GM23338 (cell line): ENCODE measurements at regions not wholly inside any gene's neighbourhood (a gene's known extent, or its start where the extent isn't known, plus 50 kb on each side); places are given as distances from the start of the nearest gene placed in this dataset.

Source experiments
- CREB1 ChIP-seq: fragments of 250-450 bp; sonication (Bioruptor Pico); IDR thresholded peaks from 2 replicates; pipeline ENCODE4 v1.5.0; 2020; ENCODE audit warnings: low read depth, mild to moderate bottlenecking, moderate library complexity
- EZH2 ChIP-seq: fragments of 200-600 bp; sonication (generic); IDR thresholded peaks from one replicate; pipeline ENCODE4 v1.8.0; 2017; ENCODE audit warnings: antibody characterized with exemption, mild to moderate bottlenecking, low read depth; ENCODE audit not compliant: unreplicated experiment
- EZH2phosphoT487 ChIP-seq: fragments of 200-600 bp; sonication (generic); IDR thresholded peaks from one replicate; pipeline ENCODE4 v1.8.1; 2018; ENCODE audit warnings: antibody characterized with exemption; ENCODE audit not compliant: unreplicated experiment
- JUNB ChIP-seq: IDR thresholded peaks from one replicate; pipeline ENCODE4 v1.6.1; 2016; ENCODE audit warnings: antibody characterized with exemption; ENCODE audit not compliant: unreplicated experiment
- NANOG ChIP-seq: IDR thresholded peaks from 2 replicates; pipeline ENCODE4 v1.6.1; 2016; ENCODE audit warnings: antibody characterized with exemption, borderline replicate concordance
- POLR2AphosphoS5 ChIP-seq: IDR thresholded peaks from 2 replicates; pipeline ENCODE4 v1.6.1; 2016; ENCODE audit warnings: antibody characterized with exemption, low read depth
- REST ChIP-seq: IDR thresholded peaks from one replicate; pipeline ENCODE4 v1.6.1; 2018; ENCODE audit warnings: antibody characterized with exemption; ENCODE audit not compliant: unreplicated experiment
- STAT1 ChIP-seq: IDR thresholded peaks from one replicate; pipeline ENCODE4 v1.6.1; 2016; ENCODE audit warnings: antibody characterized with exemption; ENCODE audit not compliant: unreplicated experiment
- ZNF114 ChIP-seq: fragments of 250-450 bp; sonication (Bioruptor Pico); IDR thresholded peaks from 2 replicates; pipeline ENCODE4 v1.5.0; 2020; ENCODE audit warnings: mild to moderate bottlenecking, moderate library complexity
- ZNF331 ChIP-seq: fragments of 250-450 bp; sonication (Bioruptor Pico); IDR thresholded peaks from 2 replicates; pipeline ENCODE4 v1.5.0; 2020; ENCODE audit warnings: low read depth, mild to moderate bottlenecking, moderate library complexity
- ZNF462 ChIP-seq: fragments of 250-450 bp; sonication (Bioruptor Pico); IDR thresholded peaks from 2 replicates; pipeline ENCODE4 v1.5.0; 2020; ENCODE audit warnings: mild to moderate bottlenecking, moderate library complexity
- TF ChIP-seq, protein P1 (sequence below), 2 experiments: fragments of 200-600 bp in 1 of 2; sonication (generic) in 1 of 2; conservative IDR thresholded peaks; 2 replicates each; pipeline versions ENCODE4 v1.5.1 to v1.6.1; 2016 to 2017; ENCODE audit warnings: antibody characterized with exemption in 2 of 2, low read depth in 2 of 2, mild to moderate bottlenecking in 2 of 2, moderate library complexity in 1 of 2
- TF ChIP-seq, protein P2 (sequence below): IDR thresholded peaks from 2 replicates; pipeline ENCODE4 v1.6.1; 2016; ENCODE audit warnings: antibody characterized with exemption

DNA sequence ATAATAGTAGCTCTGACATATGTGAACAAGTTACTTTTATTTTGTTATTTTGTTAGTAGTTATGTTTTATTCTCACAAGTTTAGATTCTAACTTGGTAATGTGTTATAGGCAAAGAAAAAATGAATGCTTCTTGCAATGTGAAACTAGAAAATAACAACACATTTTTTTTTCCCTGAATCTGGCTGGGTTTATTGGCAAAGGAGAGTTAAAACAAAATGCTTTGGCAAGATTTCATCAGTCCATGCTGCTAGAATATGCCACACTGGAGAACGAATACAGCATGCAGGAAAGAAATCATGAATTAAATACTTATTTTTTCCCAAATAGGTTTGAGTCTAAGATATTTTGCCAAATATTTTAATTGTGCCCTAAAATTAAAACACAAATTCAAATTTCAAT lies 1048.1 kb upstream of the ACO1 start:
- TF ChIP-seq, protein P1, sequence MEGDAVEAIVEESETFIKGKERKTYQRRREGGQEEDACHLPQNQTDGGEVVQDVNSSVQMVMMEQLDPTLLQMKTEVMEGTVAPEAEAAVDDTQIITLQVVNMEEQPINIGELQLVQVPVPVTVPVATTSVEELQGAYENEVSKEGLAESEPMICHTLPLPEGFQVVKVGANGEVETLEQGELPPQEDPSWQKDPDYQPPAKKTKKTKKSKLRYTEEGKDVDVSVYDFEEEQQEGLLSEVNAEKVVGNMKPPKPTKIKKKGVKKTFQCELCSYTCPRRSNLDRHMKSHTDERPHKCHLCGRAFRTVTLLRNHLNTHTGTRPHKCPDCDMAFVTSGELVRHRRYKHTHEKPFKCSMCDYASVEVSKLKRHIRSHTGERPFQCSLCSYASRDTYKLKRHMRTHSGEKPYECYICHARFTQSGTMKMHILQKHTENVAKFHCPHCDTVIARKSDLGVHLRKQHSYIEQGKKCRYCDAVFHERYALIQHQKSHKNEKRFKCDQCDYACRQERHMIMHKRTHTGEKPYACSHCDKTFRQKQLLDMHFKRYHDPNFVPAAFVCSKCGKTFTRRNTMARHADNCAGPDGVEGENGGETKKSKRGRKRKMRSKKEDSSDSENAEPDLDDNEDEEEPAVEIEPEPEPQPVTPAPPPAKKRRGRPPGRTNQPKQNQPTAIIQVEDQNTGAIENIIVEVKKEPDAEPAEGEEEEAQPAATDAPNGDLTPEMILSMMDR (conservative IDR thresholded peaks at IDR 0.05; ENCODE audit: low read depth in 2 of 2), result no peak
- no peak for TF ChIP-seq POLR2AphosphoS5
- no peak for TF ChIP-seq EZH2phosphoT487
- TF ChIP-seq EZH2, result no peak
- TF ChIP-seq NANOG, result no peak
- no peak for TF ChIP-seq CREB1 (CRISPR knock-in tag)
- TF ChIP-seq REST, result no peak
- TF ChIP-seq JUNB, result no peak
- TF ChIP-seq ZNF331, result no peak
- TF ChIP-seq, protein P2, sequence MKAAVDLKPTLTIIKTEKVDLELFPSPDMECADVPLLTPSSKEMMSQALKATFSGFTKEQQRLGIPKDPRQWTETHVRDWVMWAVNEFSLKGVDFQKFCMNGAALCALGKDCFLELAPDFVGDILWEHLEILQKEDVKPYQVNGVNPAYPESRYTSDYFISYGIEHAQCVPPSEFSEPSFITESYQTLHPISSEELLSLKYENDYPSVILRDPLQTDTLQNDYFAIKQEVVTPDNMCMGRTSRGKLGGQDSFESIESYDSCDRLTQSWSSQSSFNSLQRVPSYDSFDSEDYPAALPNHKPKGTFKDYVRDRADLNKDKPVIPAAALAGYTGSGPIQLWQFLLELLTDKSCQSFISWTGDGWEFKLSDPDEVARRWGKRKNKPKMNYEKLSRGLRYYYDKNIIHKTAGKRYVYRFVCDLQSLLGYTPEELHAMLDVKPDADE, result no peak
- no peak for TF ChIP-seq STAT1
- TF ChIP-seq ZNF114 (CRISPR knock-in tag), result no peak
- TF ChIP-seq ZNF462, result no peak
